SK-N-SH treated with all-trans-retinoic acid at 6 μM for 48 hours (cell line): ENCODE measurements at regions not wholly inside any gene's neighbourhood (a gene's known extent, or its start where the extent isn't known, plus 50 kb on each side); places are given as distances from the start of the nearest gene placed in this dataset.

Source experiments
- ATAC-seq: fragments of 200-7000 bp; cut with Tn5 transposase; 3 replicates; pipeline ENCODE4 v1.9.1; 2020; ENCODE audit warnings: mild to moderate bottlenecking, moderate library complexity
- ARNTL ChIP-seq: fragments of 450-650 bp; formaldehyde crosslinking; IDR thresholded peaks from 2 replicates; pipeline ENCODE4 v1.5.0; 2020; ENCODE audit warnings: low read depth, mild to moderate bottlenecking, moderate library complexity, borderline replicate concordance
- BACH2 ChIP-seq: fragments of 250-450 bp; sonication (Bioruptor Pico); IDR thresholded peaks from 2 replicates; pipeline ENCODE4 v1.9.0; 2021; ENCODE audit warnings: mild to moderate bottlenecking, borderline replicate concordance
- CSDC2 ChIP-seq: fragments of 250-450 bp; sonication (Bioruptor Pico); IDR thresholded peaks from 2 replicates; pipeline ENCODE4 v1.5.0; 2020; ENCODE audit warnings: mild to moderate bottlenecking, moderate library complexity
- CSRNP3 ChIP-seq: fragments of 250-450 bp; sonication (Bioruptor Pico); IDR thresholded peaks from 2 replicates; pipeline ENCODE4 v1.5.1; 2021; ENCODE audit warnings: mild to moderate bottlenecking, moderate library complexity
- ESRRG ChIP-seq: fragments of 250-450 bp; sonication (Bioruptor Pico); IDR thresholded peaks from 2 replicates; pipeline ENCODE4 v1.6.1; 2021; ENCODE audit warnings: mild to moderate bottlenecking
- GLIS3 ChIP-seq: fragments of 250-450 bp; sonication (Bioruptor Pico); IDR thresholded peaks from 2 replicates; pipeline ENCODE4 v1.5.0; 2020; ENCODE audit warnings: mild to moderate bottlenecking, moderate library complexity
- ISL1 ChIP-seq: fragments of 250-450 bp; sonication (Bioruptor Pico); IDR thresholded peaks from 2 replicates; pipeline ENCODE4 v2.1.2; 2022; ENCODE audit warnings: mild to moderate bottlenecking, moderate library complexity
- OSR1 ChIP-seq: fragments of 250-450 bp; sonication (Bioruptor Pico); IDR thresholded peaks from 2 replicates; pipeline ENCODE4 v1.8.0; 2022; ENCODE audit warnings: moderate library complexity, mild to moderate bottlenecking, inconsistent platforms
- PATZ1 ChIP-seq: fragments of 250-450 bp; sonication (Bioruptor Pico); IDR thresholded peaks from 2 replicates; pipeline ENCODE4 v1.8.0; 2020; ENCODE audit warnings: mild to moderate bottlenecking, moderate library complexity, borderline replicate concordance
- POU6F1 ChIP-seq: fragments of 250-450 bp; sonication (Bioruptor Pico); IDR thresholded peaks from 2 replicates; pipeline ENCODE4 v1.8.0; 2021; ENCODE audit warnings: low read depth, mild to moderate bottlenecking, moderate library complexity, borderline replicate concordance
- PPARA ChIP-seq: fragments of 250-450 bp; sonication (Bioruptor Pico); IDR thresholded peaks from 2 replicates; pipeline ENCODE4 v1.5.0; 2020; ENCODE audit warnings: mild to moderate bottlenecking, borderline replicate concordance
- SNAI2 ChIP-seq: fragments of 250-450 bp; sonication (Bioruptor Pico); IDR thresholded peaks from 2 replicates; pipeline ENCODE4 v1.5.0; 2020; ENCODE audit warnings: mild to moderate bottlenecking, moderate library complexity
- TCF4 ChIP-seq: fragments of 250-450 bp; sonication (Bioruptor Pico); IDR thresholded peaks from 2 replicates; pipeline ENCODE4 v1.8.0; 2021; ENCODE audit warnings: mild to moderate bottlenecking, moderate library complexity, borderline replicate concordance
- TOX ChIP-seq: fragments of 250-450 bp; sonication (Bioruptor Pico); IDR thresholded peaks from 2 replicates; pipeline ENCODE4 v1.8.0; 2021; ENCODE audit warnings: mild to moderate bottlenecking, moderate library complexity, borderline replicate concordance
- TSHZ2 ChIP-seq: fragments of 250-450 bp; sonication (Bioruptor Pico); IDR thresholded peaks from 2 replicates; pipeline ENCODE4 v1.5.0; 2020; ENCODE audit warnings: mild to moderate bottlenecking, moderate library complexity
- ZC3H10 ChIP-seq: fragments of 250-450 bp; sonication (Bioruptor Pico); IDR thresholded peaks from 2 replicates; pipeline ENCODE4 v1.5.1; 2021; ENCODE audit warnings: mild to moderate bottlenecking, moderate library complexity
- ZFP3 ChIP-seq: fragments of 250-450 bp; sonication (Bioruptor Pico); IDR thresholded peaks from 2 replicates; pipeline ENCODE4 v1.5.0; 2020; ENCODE audit warnings: mild to moderate bottlenecking, moderate library complexity
- ZNF565 ChIP-seq: fragments of 450-650 bp; formaldehyde crosslinking; conservative IDR thresholded peaks from 2 replicates; pipeline ENCODE4 v1.5.0; 2020; ENCODE audit warnings: low read depth, mild to moderate bottlenecking, moderate library complexity
- ZNF70 ChIP-seq: fragments of 450-650 bp; formaldehyde crosslinking; IDR thresholded peaks from 2 replicates; pipeline ENCODE4 v1.5.0; 2020; ENCODE audit warnings: mild to moderate bottlenecking, moderate library complexity
- ZNF8 ChIP-seq: fragments of 450-650 bp; formaldehyde crosslinking; IDR thresholded peaks from 2 replicates; pipeline ENCODE4 v1.5.0; 2020; ENCODE audit warnings: mild to moderate bottlenecking, moderate library complexity

GRCh38 chr13:88153353-88153752 lies 482.2 kb downstream of the SLITRK5 start:
- ATAC-seq, result peak; percentile 45
- TF ChIP-seq ZFP3 (CRISPR knock-in tag) (no peak), OSR1 (CRISPR knock-in tag) (no peak), SNAI2 (CRISPR knock-in tag) (no peak), TOX (CRISPR knock-in tag) (no peak), BACH2 (no peak), ZNF70 (CRISPR knock-in tag) (no peak), ESRRG (CRISPR knock-in tag) (no peak), PATZ1 (CRISPR knock-in tag) (no peak)
- TF ChIP-seq, all 23 proteins: peak for 0

- TF ChIP-seq ZNF565 (CRISPR knock-in tag) (no peak), ZC3H10 (0 out of 2 replicates have a peak, but pooled peaks have one; percentile 5), TCF4 (CRISPR knock-in tag) (no peak), SNAI2 (CRISPR knock-in tag) (no peak), GLIS3 (peak; percentile 72; the same call in 1 of the 2 replicates), PATZ1 (CRISPR knock-in tag) (peak; percentile 40; the same call in 1 of the 2 replicates), ISL1 (peak; percentile 98), ESRRG (CRISPR knock-in tag) (no peak)
- no peak for ATAC-seq
Observed at GRCh38 chr13:88154001-88154400, 482.8 kb downstream of the SLITRK5 start.

- no peak for ATAC-seq
- TF ChIP-seq ZNF8 (no peak), SNAI2 (CRISPR knock-in tag) (no peak), GLIS3 (no peak), TOX (CRISPR knock-in tag) (no peak), CSRNP3 (no peak), PPARA (no peak), ZFP3 (CRISPR knock-in tag) (no peak), TCF4 (CRISPR knock-in tag) (no peak), POU6F1 (CRISPR knock-in tag) (no peak), BACH2 (no peak), ARNTL (no peak), OSR1 (CRISPR knock-in tag) (no peak), ESRRG (CRISPR knock-in tag) (no peak), ISL1 (no peak), ZC3H10 (no peak), TSHZ2 (no peak), CSDC2 (CRISPR knock-in tag) (no peak), PATZ1 (CRISPR knock-in tag) (no peak)
- TF ChIP-seq, all 23 proteins: peak for 0
Observed at GRCh38 chr13:88162076-88162702, 491.0 kb downstream of the SLITRK5 start.
